ENCODE measurements at regions not wholly inside any gene's neighbourhood (a gene's known extent, or its start where the extent isn't known, plus 50 kb on each side); places are given as distances from the start of the nearest gene placed in this dataset.

DNA sequence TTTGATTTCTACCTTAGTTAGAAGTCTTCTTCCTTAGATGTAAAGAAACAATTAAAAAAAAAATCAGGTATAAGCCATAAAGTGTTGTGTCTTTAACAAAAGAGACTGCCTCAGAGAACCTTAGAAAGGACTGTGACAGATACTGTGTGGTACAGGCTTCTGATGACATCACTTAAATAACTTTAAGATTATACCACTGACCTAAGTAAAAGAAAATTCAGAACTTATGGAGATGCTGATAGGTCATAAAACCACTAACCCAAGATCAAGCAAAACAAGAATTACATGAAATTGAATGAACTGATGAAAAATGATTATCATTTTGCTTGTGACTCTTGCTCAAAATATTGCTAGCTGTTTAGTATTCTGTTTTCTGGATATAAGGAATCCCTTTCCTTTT lies 220.8 kb downstream of the NRIP1 start:
- H3K27me3 ChIP-seq = no peaks in the 10 kb centered on the region
- H3K4me3 ChIP-seq = no peak overlapping the region
- H3K9me3 ChIP-seq = no peaks in the 10 kb centered on the region
- no peak for DNase-seq (ENCODE audit: low spot score)
- no peak overlapping the region for H3K27ac ChIP-seq
- H3K4me1 ChIP-seq = no peaks in the 10 kb centered on the region
- TF ChIP-seq, protein P1, sequence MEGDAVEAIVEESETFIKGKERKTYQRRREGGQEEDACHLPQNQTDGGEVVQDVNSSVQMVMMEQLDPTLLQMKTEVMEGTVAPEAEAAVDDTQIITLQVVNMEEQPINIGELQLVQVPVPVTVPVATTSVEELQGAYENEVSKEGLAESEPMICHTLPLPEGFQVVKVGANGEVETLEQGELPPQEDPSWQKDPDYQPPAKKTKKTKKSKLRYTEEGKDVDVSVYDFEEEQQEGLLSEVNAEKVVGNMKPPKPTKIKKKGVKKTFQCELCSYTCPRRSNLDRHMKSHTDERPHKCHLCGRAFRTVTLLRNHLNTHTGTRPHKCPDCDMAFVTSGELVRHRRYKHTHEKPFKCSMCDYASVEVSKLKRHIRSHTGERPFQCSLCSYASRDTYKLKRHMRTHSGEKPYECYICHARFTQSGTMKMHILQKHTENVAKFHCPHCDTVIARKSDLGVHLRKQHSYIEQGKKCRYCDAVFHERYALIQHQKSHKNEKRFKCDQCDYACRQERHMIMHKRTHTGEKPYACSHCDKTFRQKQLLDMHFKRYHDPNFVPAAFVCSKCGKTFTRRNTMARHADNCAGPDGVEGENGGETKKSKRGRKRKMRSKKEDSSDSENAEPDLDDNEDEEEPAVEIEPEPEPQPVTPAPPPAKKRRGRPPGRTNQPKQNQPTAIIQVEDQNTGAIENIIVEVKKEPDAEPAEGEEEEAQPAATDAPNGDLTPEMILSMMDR (IDR thresholded peaks at IDR 0.05) = no peak
- no peaks in the 10 kb centered on the region for H3K36me3 ChIP-seq

DNA sequence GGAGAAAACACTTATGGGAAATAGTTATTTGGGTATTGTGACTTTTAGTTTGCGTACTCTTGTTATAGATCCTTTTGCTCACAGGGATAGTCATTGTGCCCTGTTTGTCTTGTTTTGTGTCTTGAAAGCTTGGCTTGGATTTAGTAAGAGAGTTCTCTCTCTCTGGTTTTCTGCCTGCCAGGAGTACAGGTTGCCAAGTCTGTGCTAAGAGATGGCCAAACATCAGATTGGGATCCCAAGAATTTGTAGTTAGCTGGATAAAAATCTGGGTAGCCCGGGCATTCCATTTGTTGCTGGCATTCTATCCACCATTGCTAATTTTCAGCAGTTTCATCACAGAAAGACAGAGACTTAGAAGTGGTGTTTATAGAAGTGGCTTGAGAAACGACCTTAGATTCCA lies 222.2 kb downstream of the NRIP1 start:
- Histone ChIP-seq H3K27me3 (no peaks in the 10 kb centered on the region), H3K4me1 (no peaks in the 10 kb centered on the region), H3K27ac (no peak overlapping the region), H3K9me3 (no peaks in the 10 kb centered on the region), H3K4me3 (no peak overlapping the region), H3K36me3 (no peaks in the 10 kb centered on the region)
- no peak for DNase-seq (ENCODE audit: low spot score)
- TF ChIP-seq, protein P1 (IDR thresholded peaks at IDR 0.05) = no peak

DNA sequence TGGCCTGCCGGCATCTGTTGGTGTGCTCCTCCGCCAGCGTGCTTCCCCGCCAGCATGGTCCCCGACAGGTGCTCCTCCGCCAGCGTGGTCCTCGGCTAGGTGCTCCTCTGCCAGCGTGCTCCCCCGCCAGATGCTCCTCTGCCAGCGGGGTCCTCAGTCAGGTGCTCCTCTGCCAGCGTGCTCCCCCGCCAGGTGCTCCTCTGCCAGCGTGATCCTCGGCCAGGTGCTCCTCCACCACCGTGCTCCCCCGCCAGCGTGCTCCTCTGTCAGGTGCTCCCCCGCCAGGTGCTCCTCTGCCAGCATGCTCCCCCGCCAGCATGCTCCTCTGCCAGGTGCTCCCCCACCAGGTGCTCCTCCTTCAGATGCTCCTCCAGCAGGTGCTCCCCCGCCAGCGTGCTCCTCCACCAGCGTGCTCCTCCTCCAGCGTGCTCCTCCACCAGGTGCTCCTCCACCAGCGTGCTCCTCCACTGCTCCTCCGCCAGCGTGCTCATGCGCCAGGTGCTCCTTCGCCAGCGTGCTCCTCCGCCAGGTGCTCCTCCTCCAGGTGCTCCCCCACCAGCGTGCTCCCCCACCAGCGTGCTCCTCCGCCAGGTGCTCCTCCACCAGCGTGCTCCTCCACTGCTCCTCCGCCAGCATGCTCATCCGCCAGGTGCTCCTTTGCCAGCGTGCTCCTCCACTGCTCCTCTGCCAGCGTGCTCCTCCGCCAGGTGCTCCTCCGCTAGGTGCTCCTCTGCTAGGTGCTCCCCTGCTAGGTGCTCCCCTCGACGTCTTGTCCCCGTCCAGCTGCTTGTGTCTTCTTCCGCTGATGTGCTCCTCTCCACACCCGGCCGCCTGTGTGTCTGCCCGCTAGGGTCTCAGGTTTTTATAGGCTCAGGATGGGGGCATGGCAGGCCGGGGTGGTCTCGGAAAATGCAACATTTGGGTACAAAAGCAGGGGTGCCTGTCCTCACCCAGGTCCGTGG lies 223.0 kb downstream of the NRIP1 start:
- no peaks in the 10 kb centered on the region for H3K4me1 ChIP-seq
- H3K27ac ChIP-seq = no peak overlapping the region
- H3K9me3 ChIP-seq = no peaks in the 10 kb centered on the region
- no peaks in the 10 kb centered on the region for H3K27me3 ChIP-seq
- DNase-seq (ENCODE audit: low spot score) = no peak
- no peak overlapping the region for H3K4me3 ChIP-seq
- H3K36me3 ChIP-seq = no peaks in the 10 kb centered on the region
- TF ChIP-seq, protein P1 (IDR thresholded peaks at IDR 0.05) = no peak

- no peaks in the 10 kb centered on the region for H3K27me3 ChIP-seq
- no peak overlapping the region for H3K4me3 ChIP-seq
- no peaks in the 10 kb centered on the region for H3K36me3 ChIP-seq
- no peak for DNase-seq (ENCODE audit: low spot score)
- H3K4me1 ChIP-seq = no peaks in the 10 kb centered on the region
- TF ChIP-seq, protein P1 (IDR thresholded peaks at IDR 0.05) = no peak
- H3K9me3 ChIP-seq = no peaks in the 10 kb centered on the region
- H3K27ac ChIP-seq = no peak overlapping the region
These were observed 226.4 kb downstream of the NRIP1 start for GRCh38 chr21:14838400-14838799.

DNA sequence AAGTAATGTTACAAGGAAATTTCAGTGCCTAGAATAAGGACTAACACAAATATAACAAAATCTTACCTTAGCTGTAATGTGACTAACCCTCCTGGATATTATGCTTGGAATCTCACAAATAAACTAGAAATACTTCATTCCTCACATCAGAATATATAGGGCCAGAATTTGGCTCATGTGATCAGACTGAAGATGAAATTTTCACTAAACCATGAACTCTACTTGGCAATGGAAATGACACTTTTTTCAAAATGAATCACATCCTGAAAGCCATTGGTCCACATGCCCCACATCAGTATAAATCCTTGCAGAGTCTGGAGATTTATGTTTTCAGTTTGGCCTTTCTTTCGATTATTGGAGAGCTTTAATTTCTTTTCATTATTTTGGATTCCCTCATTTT lies 227.8 kb downstream of the NRIP1 start:
- no peaks in the 10 kb centered on the region for H3K9me3 ChIP-seq
- H3K4me1 ChIP-seq = no peaks in the 10 kb centered on the region
- H3K27ac ChIP-seq = no peak overlapping the region
- no peaks in the 10 kb centered on the region for H3K27me3 ChIP-seq
- H3K36me3 ChIP-seq = no peaks in the 10 kb centered on the region
- no peak overlapping the region for H3K4me3 ChIP-seq
- TF ChIP-seq, protein P1 (IDR thresholded peaks at IDR 0.05) = no peak
- DNase-seq (ENCODE audit: low spot score) = no peak
